ENCODE measurements at regions not wholly inside any gene's neighbourhood (a gene's known extent, or its start where the extent isn't known, plus 50 kb on each side); places are given as distances from the start of the nearest gene placed in this dataset.

- no peak for TF ChIP-seq CTCF (IDR thresholded peaks at IDR 0.05)
- no peak for TF ChIP-seq EZH2phosphoT487 (IDR thresholded peaks at IDR 0.05)
Observed at GRCh38 chr18:40152859-40153258, 1802.2 kb upstream of the PIK3C3 start.
